HUES48 (cell line): ENCODE measurements at regions not wholly inside any gene's neighbourhood (a gene's known extent, or its start where the extent isn't known, plus 50 kb on each side); places are given as distances from the start of the nearest gene placed in this dataset.
"Not testable (repeated sequence)": the region's sequence is repeated elsewhere in the genome, so short reads cannot be mapped to it uniquely, and the experiment has no call there.

Source experiments
- H3K27ac ChIP-seq: one replicate; pipeline ENCODE4 v1.7.0; 2013; ENCODE audit warnings: low read depth, low read length, inconsistent platforms
- H3K27me3 ChIP-seq: 2 replicates; pipeline ENCODE4 v1.6.1; 2013; ENCODE audit warnings: mild to moderate bottlenecking, low read length; ENCODE audit not compliant: control insufficient read depth, insufficient read depth
- H3K36me3 ChIP-seq: 2 replicates; pipeline ENCODE4 v1.6.1; 2013; ENCODE audit warnings: low read length; ENCODE audit not compliant: control insufficient read depth, insufficient read depth
- H3K4me1 ChIP-seq: 2 replicates; pipeline ENCODE4 v1.6.1; 2013; ENCODE audit warnings: mild to moderate bottlenecking, low read length; ENCODE audit not compliant: control insufficient read depth, insufficient read depth
- H3K4me3 ChIP-seq: 2 replicates; pipeline ENCODE4 v1.5.1; 2013; ENCODE audit warnings: mild to moderate bottlenecking, low read depth, low read length
- H3K9ac ChIP-seq: 2 replicates; pipeline ENCODE4 v1.6.1; 2013; ENCODE audit warnings: mild to moderate bottlenecking, low read depth, low read length, moderate library complexity
- H3K9me3 ChIP-seq: 2 replicates; pipeline ENCODE4 v1.6.1; 2013; ENCODE audit warnings: low read length; ENCODE audit not compliant: control insufficient read depth, insufficient read depth

DNA sequence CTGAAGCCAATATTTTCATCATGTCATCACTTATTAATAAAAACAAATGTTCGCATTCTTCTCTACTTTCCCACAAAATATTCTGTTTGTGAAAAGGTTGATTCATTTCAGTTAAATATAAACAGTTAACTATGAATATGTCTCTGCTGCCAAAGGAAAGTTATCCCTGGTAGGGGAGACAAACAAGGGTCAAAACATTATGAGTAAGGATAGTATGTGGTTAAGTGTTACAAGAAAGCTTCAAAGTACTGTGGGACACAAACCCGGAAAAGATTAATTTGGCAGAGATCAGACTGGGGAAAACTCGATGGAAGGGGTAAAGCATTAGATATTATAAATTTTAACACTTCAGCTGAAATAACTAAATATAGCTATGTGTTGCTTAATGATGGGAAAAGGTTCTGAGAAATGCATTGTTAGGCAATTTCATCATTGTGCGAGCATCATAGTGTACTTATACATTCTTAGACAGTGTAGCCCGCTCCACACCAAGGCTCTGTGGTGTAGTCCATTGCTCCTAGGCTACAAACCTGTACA is 436.5 kb upstream of the TBL1XR1 start:
- Histone ChIP-seq H3K9me3 (no peaks in the 10 kb centered on the region), H3K4me1 (no peaks in the 10 kb centered on the region), H3K36me3 (no peaks in the 10 kb centered on the region), H3K27ac (no peak overlapping the region), H3K9ac (no peak overlapping the region), H3K27me3 (no peaks in the 10 kb centered on the region), H3K4me3 (no peak overlapping the region)

DNA sequence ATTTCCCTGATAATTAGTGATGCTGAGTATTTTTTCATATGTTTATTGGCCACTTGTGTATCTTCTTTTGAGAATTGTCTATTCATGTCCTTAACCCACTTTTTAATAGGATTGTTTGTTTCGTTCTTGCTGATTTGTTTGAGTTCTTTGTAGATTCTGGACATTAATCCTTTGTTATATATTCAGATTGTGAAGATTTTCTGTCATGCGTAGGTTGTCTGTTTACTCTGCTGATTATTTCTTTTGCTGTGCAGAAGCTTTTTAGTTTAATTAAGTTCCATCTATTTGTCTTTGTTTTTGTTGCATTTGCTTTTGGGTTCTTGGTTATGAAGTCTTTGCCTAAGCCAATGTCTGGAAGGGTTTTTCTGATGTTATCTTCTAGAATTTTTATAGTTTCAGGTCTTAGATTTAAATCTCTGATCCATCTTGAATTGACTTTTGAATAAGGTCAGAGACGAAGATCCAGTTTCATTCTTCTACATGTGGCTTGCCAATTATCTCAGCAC is 438.4 kb upstream of the TBL1XR1 start:
- H3K27me3 ChIP-seq, H3K4me1 ChIP-seq, H3K9ac ChIP-seq, H3K27ac ChIP-seq, H3K4me3 ChIP-seq, H3K9me3 ChIP-seq, H3K36me3 ChIP-seq: not testable (repeated sequence)

DNA sequence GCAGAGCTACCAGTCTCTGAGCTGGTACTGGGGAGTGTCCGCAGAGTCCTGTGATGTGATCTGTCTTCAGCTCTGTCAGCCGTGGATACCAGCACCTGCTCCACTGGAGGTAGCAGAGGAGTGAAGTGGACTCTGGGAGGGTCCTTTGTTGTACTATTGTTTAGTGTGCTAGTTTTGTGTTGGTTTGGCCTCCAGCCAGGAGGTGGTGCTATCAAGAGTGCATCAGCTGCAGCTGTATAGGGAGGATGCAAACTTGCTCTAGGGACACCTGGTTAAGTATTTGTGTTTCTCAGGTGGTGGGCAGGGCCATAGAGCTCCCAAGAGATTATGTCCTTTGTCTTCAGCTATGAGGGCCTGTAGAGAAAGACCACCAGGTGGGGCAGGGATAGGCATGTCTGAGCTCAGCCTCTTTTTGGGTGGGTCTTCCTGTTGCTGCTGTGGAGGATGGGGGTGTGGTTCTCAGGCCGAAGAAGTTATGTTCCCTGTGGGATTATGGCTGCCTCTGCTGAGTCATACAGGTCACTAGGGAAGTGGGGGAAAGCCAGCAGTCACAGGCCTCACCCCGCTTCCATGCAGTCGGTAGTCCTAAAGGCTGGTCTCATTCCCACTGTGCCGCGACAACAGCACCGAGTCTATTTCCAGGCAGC is 443.2 kb upstream of the TBL1XR1 start:
- peaks cover 8% of the 10 kb centered on the region; the same call in 1 of the 2 replicates for H3K4me1 ChIP-seq
- H3K27ac ChIP-seq, result no peak overlapping the region
- no peaks in the 10 kb centered on the region for H3K36me3 ChIP-seq
- H3K9me3 ChIP-seq, result no peaks in the 10 kb centered on the region
- no peaks in the 10 kb centered on the region for H3K27me3 ChIP-seq
- no peak overlapping the region for H3K4me3 ChIP-seq
- H3K9ac ChIP-seq, result no peak overlapping the region

DNA sequence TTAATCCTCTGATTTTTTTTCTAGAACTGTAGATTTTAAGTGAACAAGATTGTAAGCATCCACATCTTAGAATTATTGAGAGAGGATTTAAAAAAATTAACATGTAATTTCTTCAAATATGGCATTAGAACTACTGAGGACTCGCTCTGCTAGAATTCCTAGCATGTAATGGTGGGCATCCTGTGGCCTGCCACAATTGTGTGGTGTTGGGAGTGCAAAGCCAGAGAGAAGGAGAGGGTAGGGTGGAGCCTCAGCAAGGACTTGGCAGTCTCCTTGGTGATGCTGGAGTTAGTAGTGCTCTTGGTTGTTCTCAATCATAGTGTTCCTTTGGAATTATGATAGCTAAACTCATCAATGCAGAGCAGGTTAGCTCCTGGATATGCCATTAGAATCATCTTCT is 443.9 kb upstream of the TBL1XR1 start:
- Histone ChIP-seq H3K27me3 (no peaks in the 10 kb centered on the region), H3K27ac (no peak overlapping the region), H3K4me3 (no peak overlapping the region), H3K36me3 (no peaks in the 10 kb centered on the region), H3K9ac (no peak overlapping the region), H3K9me3 (no peaks in the 10 kb centered on the region), H3K4me1 (peaks cover 8% of the 10 kb centered on the region; the same call in 1 of the 2 replicates)

DNA sequence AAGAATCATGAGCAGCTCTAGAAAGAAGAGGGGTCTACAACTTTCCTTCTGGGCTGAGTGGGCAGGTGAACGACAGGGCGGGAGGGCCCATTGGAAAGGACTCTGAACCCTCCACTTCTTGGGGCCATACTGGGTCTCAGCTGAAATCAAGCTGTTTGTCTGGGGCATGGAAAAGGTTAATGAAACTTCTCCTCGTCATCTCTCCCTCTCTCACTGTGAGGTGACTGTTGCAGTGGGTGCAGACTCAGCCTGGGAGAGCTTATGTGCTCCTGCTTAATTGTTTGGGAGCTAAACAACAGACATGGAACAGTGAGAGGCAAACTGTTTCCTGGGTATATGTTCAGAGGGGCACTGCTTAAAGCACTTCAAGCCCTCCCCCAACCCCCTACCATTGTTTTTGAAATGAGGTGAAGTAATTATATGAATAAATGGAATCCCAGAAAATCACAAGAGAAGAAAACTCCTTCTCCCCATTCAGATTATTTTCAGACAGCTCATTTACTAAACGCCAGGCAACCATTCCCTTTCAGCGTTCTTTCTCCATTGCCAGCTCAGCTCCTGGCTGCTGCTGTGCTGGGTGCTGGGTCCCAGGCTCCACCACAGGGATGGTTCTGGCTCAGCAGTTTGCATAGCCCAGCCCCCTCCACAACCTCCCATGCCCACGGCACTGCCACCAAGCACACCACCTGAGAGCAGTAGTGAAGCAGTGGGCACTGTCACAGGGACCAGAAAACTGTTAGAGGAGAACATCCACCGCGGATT is 444.9 kb upstream of the TBL1XR1 start:
- no peaks in the 10 kb centered on the region for H3K9me3 ChIP-seq
- no peaks in the 10 kb centered on the region for H3K27me3 ChIP-seq
- no peaks in the 10 kb centered on the region for H3K36me3 ChIP-seq
- H3K4me3 ChIP-seq, result no peak overlapping the region
- no peak overlapping the region for H3K27ac ChIP-seq
- no peak overlapping the region for H3K9ac ChIP-seq
- peaks cover 8% of the 10 kb centered on the region; the same call in 1 of the 2 replicates for H3K4me1 ChIP-seq

DNA sequence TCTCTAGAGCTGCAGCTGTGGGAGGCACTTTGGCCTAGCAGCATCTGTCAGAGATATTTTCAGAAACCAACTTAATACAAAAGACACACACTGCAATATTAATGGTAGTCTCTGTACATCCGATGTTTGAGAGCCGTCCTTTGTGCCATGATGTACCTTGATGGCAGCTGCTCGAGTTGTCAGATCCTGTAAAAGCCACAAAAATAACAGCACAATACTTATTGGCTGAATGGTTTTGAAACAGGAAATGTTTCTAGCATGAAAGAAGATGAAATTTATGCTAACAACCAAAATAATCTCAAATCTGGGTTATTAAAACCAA is 445.5 kb upstream of the TBL1XR1 start:
- Histone ChIP-seq H3K27me3 (no peaks in the 10 kb centered on the region), H3K27ac (no peak overlapping the region), H3K4me1 (peaks cover 8% of the 10 kb centered on the region; the same call in 1 of the 2 replicates), H3K9me3 (no peaks in the 10 kb centered on the region), H3K9ac (no peak overlapping the region), H3K4me3 (no peak overlapping the region), H3K36me3 (no peaks in the 10 kb centered on the region)

DNA sequence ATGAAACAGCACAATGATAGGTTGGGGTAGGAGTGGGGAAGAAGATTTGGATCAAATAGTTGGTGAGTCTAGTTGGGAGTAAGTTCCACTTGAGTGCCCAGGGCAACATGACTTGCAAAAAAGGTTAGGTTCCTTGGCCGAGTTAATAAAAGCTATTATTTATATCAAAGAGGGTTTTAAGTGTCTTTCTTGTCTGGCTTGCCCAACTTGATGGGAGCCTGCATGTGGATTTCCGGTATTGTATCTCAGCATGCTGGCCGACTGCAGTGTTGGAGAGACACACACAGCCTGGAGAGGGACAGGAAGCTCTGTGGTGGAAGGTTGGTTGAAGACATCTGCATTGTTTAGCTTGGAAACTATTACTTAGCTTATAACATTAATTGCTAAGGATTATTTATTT is 449.5 kb upstream of the TBL1XR1 start:
- Histone ChIP-seq H3K4me1 (peaks cover 8% of the 10 kb centered on the region; the same call in 1 of the 2 replicates), H3K4me3 (no peak overlapping the region), H3K9ac (no peak overlapping the region), H3K9me3 (no peaks in the 10 kb centered on the region), H3K36me3 (no peaks in the 10 kb centered on the region), H3K27me3 (no peaks in the 10 kb centered on the region), H3K27ac (no peak overlapping the region)

DNA sequence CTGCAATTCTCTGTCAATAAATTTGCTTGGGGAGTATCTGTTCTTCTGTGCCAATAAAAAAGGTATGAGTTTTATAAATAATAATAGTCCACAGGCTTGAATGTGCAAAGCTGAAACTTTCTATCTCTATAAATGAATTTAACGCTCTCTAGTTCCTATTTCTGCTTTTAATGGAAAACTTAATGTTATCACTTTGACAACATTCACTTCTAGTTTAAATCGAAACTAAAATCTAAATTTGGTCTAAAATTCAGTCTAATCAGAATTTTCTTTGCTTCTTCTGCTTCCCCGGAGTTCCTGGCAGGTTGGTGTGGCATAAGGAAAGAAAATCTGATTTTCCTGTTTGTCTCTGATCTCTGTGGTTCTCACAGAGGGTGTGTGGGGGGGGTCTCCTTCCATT is 450.1 kb upstream of the TBL1XR1 start:
- Histone ChIP-seq H3K36me3 (no peaks in the 10 kb centered on the region), H3K9ac (no peak overlapping the region), H3K27me3 (no peaks in the 10 kb centered on the region), H3K4me1 (peaks cover 4% of the 10 kb centered on the region; the same call in 1 of the 2 replicates), H3K27ac (no peak overlapping the region), H3K4me3 (no peak overlapping the region), H3K9me3 (no peaks in the 10 kb centered on the region)

DNA sequence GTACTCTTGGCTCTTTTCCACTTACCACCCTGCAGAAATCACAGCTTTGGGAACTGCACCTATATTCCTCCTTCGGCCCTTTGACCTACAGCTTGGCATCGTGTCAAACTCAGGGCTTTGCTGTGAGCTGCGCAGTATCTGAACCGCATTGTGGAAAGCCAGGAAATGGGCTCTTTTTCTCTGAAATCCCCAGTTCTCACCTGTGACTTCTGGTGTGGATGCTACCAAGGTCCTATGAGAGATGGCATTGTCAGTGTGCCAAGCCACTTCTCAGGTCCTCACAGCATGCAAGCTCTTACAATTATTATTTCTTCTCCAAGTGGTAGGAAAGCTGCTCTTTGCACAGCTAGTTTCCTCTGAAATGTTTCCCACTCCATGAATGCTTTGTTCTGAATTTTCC is 450.6 kb upstream of the TBL1XR1 start:
- Histone ChIP-seq H3K4me1 (no peaks in the 10 kb centered on the region), H3K27ac (no peak overlapping the region), H3K9me3 (no peaks in the 10 kb centered on the region), H3K36me3 (no peaks in the 10 kb centered on the region), H3K27me3 (no peaks in the 10 kb centered on the region), H3K9ac (no peak overlapping the region), H3K4me3 (no peak overlapping the region)

DNA sequence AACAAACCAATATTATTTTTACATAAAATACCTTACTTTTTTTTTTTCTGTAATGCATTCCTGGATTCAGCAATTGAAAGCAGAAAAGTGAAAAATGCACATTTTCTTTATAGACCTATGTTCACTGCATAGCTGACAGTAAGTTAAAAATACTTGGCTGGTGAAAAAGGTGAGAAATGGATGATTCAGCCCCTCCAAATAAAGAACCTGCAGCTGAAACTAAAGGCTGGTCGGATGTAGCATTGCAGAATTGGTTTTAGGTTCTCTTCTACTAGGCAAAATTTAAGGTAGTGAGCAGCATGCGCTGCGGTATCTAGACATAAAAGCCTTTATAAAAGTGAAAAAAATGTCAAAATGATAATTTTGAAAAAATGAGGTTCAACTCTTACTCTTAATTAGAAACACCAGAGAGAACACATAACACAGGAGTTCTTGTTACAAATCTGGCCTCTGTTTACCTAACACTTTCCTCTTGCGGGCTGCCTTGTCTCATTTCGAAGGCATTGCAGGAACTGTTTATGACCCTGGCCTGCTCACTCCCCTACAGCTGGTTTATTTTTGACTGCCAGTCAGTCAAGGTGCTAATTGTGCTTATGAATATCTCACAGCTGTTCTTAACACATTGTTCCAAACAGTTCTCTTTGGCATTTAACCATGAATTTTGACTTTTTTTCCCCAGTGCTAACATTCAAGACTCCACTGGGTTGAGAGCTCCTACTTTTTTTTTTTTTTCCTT is 455.4 kb upstream of the TBL1XR1 start:
- Histone ChIP-seq H3K27ac (no peak overlapping the region), H3K9me3 (no peaks in the 10 kb centered on the region), H3K4me3 (no peak overlapping the region), H3K27me3 (no peaks in the 10 kb centered on the region), H3K36me3 (no peaks in the 10 kb centered on the region), H3K9ac (no peak overlapping the region), H3K4me1 (no peaks in the 10 kb centered on the region)

DNA sequence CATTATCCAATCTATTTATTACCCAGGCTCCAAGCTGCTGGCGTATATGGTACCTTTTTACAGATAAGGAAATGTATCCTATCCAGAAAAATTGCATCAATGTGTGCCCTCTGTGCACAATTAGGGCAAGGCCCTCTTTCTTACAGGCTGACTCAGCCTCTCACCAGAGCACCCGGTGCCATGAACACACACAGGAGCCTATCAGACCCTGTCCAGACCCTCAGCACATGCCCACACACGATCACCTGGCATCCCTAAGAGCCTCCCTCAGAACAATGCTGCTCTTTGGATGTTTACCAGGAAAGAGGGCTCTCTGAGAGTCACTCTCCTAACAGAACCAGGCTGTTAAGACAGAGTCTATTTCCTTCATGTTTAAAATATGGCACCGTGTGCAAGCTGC is 460.0 kb upstream of the TBL1XR1 start:
- Histone ChIP-seq H3K4me1 (no peaks in the 10 kb centered on the region), H3K36me3 (no peaks in the 10 kb centered on the region), H3K27me3 (no peaks in the 10 kb centered on the region), H3K9me3 (no peaks in the 10 kb centered on the region), H3K4me3 (no peak overlapping the region), H3K9ac (no peak overlapping the region), H3K27ac (no peak overlapping the region)
